Thoracic aorta (tissue), 2 donors: ENCODE measurements at regions not wholly inside any gene's neighbourhood (a gene's known extent, or its start where the extent isn't known, plus 50 kb on each side); places are given as distances from the start of the nearest gene placed in this dataset.
A peak's percentile ranks its signal among the peaks of the same experiment; 100 is the strongest.
"Not testable (repeated sequence)": the region's sequence is repeated elsewhere in the genome, so short reads cannot be mapped to it uniquely, and the experiment has no call there.

Experiments
- ATAC-seq: fragments of 150-250 bp; one replicate; pipeline ENCODE4 v1.8.0; 2017; ENCODE audit warnings: low read depth; ENCODE audit not compliant: insufficient number of reproducible peaks, low FRiP score
- DNase-seq: peaks from one replicate; pipeline ENCODE4 v3.0.0-alpha.2; 2020; ENCODE audit warnings: low spot score
- H3K27ac ChIP-seq, 2 donors: fragments of 200-600 bp; sonication (generic); 1 replicate in 1 of 2; 2 replicates in 1 of 2; pipeline ENCODE4 v1.5.1; 2016; ENCODE audit warnings: mild to moderate bottlenecking in 2 of 2, moderate library complexity in 2 of 2
- H3K27me3 ChIP-seq: fragments of 200-600 bp; sonication (generic); replicated peaks from 2 replicates; pipeline ENCODE4 v1.6.0; 2016; ENCODE audit warnings: mild to moderate bottlenecking; ENCODE audit not compliant: insufficient read depth
- H3K36me3 ChIP-seq: fragments of 200-600 bp; sonication (generic); one replicate; pipeline ENCODE4 v1.5.1; 2016
- H3K4me1 ChIP-seq, 2 donors: fragments of 200-600 bp; sonication (generic); 1 replicate in 1 of 2; 2 replicates in 1 of 2; pipeline versions ENCODE4 v1.5.1 to v1.6.0; 2016; ENCODE audit warnings: low read depth in 2 of 2, mild to moderate bottlenecking in 1 of 2; ENCODE audit not compliant: control insufficient read depth in 1 of 2
- H3K4me3 ChIP-seq: fragments of 200-600 bp; sonication (generic); 2 replicates; pipeline ENCODE4 v1.5.1; 2016; ENCODE audit warnings: mild to moderate bottlenecking
- H3K9me3 ChIP-seq: fragments of 200-600 bp; sonication (generic); 2 replicates; pipeline ENCODE4 v1.5.1; 2016

DNA sequence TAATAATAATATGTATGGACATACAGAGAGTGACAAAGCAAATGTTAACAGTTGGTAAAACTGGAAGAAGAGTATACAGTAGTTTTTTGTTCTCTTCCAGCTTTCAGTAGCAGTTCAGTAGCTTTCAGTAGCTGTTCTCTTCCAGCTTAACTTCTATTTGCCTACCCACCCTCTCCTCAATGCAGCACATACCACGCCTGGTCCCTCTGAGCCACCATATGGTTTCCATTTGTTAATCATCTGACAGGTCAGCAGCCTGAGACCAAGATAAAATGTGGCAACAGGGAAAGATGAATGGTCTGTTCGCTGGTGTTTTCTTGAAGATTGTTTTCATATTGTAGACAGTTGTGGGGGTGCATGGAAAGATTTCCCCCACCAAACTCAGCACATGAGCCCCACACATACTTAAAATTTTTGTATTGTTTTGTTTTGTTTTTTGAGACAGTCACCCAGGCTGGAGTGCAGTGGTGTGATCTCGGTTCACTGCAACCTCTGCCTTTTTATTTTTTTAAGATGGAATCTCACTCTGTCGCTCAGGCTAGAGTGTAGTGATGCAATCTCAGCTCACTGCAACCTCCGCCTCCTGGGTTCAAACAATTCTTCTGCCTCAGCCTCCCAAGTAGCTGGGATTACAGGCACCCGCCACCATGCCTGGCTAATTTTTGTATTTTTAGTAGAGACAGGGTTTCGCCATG lies 56.8 kb downstream of the ATP6V0E2 start:
- H3K27me3 ChIP-seq, H3K4me1 ChIP-seq, ATAC-seq, H3K4me3 ChIP-seq, H3K36me3 ChIP-seq, H3K27ac ChIP-seq, DNase-seq, H3K9me3 ChIP-seq: not testable (repeated sequence)

DNA sequence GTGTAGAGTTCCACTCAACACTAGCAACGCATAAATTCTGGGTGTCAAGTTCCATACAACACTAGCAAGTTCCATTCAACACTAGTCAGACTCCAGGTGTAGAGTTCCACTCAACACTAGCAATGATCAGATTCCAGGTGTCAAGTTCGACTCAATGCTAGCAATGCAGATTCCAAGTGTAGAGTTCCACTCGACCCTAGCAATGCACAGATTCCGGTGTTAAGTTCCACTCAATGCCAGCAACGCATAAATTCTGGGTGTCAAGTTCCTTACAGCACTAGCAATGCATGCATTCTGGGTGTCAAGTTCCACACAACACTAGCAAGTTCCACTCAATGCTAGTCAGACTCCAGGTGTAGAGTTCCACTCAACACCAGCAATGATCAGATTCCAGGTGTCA lies 60.0 kb downstream of the ATP6V0E2 start:
- not testable (repeated sequence) for H3K9me3 ChIP-seq, DNase-seq, ATAC-seq, H3K4me3 ChIP-seq, H3K27me3 ChIP-seq, H3K4me1 ChIP-seq, H3K36me3 ChIP-seq, H3K27ac ChIP-seq

DNA sequence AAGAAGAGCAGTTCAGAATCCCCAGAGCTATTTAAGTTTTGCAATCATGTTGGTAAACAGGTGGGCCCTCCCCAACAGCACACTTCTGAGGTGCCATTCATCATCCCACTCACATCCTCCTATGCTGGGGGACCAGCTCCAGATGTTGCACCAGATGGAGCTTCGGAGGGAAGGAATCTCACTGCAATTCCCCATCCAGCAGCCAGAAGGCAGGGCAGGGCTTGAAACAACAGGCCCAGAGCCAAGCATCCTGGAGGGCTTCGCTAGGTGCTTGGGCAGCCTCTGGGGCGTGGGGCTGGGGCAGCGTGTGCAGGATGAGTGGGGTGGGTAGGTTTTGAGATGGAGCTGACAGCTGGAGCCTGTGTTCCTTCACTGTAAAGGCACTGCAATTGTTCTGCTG lies 73.6 kb downstream of the ATP6V0E2 start:
- ATAC-seq, H3K4me1 ChIP-seq, H3K9me3 ChIP-seq, H3K4me3 ChIP-seq, H3K36me3 ChIP-seq, H3K27ac ChIP-seq, H3K27me3 ChIP-seq, DNase-seq: not testable (repeated sequence)

DNA sequence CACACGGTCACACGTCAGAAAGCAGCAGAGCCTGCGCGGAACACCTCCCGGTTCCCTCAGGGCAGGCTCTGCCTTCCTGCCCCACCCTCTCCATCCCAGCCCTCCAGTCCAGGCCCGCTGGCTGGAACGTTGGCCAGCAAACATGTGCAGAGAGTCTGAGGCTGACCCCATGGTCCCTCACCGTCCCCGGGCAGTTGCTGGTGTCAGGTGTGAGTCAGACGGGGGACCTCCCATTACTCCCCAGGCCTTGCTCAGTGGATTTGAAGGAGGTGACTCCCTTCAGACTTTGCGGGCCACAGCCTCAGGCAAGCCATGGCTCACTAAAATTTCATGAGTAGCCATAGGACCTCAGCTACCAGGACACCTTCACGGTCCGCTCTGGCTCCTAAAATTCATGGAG lies 74.7 kb downstream of the ATP6V0E2 start:
- not testable (repeated sequence) for H3K27ac ChIP-seq, DNase-seq, H3K9me3 ChIP-seq, H3K4me1 ChIP-seq, H3K27me3 ChIP-seq, H3K4me3 ChIP-seq, H3K36me3 ChIP-seq
- peak; percentile 16 for ATAC-seq

DNA sequence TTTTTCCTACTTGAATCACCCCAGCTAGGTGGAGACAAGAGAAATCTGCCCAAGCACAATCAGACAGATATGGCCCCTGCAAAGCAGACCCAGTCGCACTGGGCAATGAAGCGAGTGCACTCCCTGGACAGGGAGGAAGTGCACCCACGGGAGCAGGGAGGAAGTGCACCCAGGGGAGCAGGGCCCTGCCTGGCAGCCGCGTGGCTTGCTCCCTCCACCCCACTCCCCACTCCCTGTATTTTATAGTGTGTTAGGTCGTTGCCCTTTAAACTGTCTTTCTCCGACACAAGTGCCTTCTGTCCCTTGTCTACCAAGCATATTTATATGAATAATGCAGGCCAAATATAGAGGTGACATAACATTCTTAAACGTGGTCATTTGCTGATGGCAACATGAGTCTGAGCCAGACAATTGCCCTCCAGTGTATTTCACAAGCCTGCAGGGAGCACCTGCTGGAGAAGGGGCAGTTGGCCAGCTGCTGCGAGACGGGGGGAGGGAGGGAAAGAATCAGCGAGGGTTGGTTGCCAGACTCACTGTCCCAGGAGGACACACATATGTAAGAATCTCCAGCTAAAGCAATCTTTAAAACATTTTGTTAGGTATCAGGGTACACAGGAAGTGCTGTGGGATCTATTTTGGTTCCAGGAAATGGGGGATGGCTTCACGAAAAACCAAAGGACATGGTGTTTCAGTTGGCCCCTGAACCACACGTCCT lies 76.3 kb downstream of the ATP6V0E2 start:
- not testable (repeated sequence) for H3K9me3 ChIP-seq, H3K4me1 ChIP-seq, H3K36me3 ChIP-seq, H3K27me3 ChIP-seq, ATAC-seq, H3K4me3 ChIP-seq, DNase-seq, H3K27ac ChIP-seq

DNA sequence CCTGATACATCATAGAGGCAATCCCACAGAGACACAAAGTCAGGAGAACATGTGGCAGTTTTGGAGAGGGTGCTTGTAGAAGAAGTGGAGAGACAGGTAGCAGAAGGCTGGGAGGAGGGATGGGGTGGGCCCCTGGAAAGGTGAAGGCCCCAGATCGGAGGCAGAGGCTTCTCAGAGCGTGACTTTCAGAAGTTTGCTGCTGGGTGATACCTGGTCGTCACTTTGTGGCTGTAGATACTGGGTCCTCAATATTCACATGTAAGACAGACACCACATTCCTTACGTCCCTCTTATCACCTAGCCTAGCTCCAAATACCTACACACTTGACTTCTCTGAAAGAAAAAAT lies 76.8 kb downstream of the ATP6V0E2 start:
- H3K4me3 ChIP-seq, H3K9me3 ChIP-seq, H3K27ac ChIP-seq, ATAC-seq, DNase-seq, H3K27me3 ChIP-seq, H3K36me3 ChIP-seq, H3K4me1 ChIP-seq: not testable (repeated sequence)

DNA sequence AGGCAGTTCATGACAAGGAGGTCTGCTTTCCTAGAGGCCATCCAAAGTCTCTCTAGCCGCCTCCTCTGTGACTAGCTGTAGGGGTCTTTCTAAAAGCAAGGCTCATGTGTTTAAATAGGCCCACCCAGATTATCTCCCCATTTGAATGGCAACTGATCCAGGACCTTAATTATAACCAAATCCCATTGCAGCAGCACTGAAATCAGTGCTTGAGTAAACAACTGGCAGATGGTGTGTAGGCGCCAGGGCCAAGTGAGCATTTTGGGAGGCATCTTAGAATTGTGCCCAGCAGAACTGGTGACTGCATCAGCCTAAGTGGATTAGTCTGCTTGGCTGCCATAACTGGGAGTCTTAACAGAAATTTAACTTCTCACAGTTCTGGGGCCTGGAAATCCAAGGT lies 77.8 kb downstream of the ATP6V0E2 start:
- not testable (repeated sequence) for H3K27me3 ChIP-seq, ATAC-seq, H3K4me3 ChIP-seq, H3K36me3 ChIP-seq, H3K9me3 ChIP-seq, DNase-seq, H3K4me1 ChIP-seq, H3K27ac ChIP-seq

DNA sequence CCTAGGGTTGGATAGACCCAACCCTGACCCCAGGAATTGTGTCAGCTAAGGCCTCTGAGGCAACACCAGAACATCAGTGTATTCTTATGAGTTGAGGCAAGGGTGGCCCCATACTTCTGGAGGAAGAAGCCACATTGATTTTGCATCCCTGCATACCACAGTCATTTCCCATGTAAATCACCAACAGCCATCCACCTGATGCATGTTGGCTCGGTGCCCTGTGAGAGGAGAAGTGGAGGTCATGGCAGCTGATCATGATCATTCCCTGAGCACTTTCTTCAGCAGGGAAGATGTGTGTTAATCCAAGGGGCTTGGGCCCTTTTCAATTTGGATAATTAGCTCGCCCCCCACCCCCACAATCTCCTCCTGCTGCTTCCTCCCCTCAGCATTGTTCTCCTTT lies 85.1 kb downstream of the ATP6V0E2 start:
- not testable (repeated sequence) for H3K27me3 ChIP-seq, H3K27ac ChIP-seq, H3K4me3 ChIP-seq, H3K9me3 ChIP-seq, H3K36me3 ChIP-seq, DNase-seq, H3K4me1 ChIP-seq, ATAC-seq

DNA sequence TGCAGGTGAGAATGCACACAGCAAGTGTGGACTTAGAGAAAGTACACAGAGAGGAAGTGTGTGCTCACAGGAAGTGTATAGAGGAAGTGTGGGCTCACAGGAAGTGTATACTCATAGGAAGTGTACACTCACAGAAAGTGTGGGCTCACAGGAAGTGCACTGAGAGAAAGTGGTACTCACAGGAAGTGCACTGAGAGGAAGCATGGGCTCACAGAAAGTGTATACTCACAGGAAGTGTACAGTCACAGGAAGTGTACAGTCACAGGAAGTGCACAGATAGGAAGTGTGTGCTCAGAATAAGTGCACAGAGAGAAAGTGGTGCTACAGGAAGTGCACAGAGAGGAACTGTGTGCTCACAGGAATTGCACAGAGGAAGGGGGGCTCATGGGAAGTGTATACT lies 87.1 kb downstream of the ATP6V0E2 start:
- not testable (repeated sequence) for H3K36me3 ChIP-seq, H3K9me3 ChIP-seq, H3K27ac ChIP-seq, H3K27me3 ChIP-seq, H3K4me1 ChIP-seq, ATAC-seq, H3K4me3 ChIP-seq, DNase-seq

DNA sequence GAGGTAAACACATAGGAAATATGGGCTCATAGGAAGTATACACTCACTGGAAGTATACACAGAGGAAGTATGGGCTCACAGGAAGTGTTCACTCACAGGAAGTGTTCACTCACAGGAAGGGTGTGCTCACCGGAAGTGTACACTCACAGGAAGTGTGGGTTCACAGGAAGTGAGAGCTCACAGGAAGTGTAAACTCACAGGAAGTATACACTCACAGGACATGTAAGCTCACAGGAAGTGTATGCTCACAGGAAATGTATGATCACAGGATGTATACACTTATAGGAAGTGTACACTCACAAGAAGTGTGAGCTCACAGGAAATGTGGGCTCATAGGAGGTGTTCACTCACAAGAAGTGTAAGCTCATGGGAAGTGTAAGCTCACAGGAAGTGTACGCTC lies 88.1 kb downstream of the ATP6V0E2 start:
- not testable (repeated sequence) for H3K4me3 ChIP-seq, DNase-seq, H3K27ac ChIP-seq, H3K27me3 ChIP-seq, ATAC-seq, H3K36me3 ChIP-seq, H3K4me1 ChIP-seq, H3K9me3 ChIP-seq

DNA sequence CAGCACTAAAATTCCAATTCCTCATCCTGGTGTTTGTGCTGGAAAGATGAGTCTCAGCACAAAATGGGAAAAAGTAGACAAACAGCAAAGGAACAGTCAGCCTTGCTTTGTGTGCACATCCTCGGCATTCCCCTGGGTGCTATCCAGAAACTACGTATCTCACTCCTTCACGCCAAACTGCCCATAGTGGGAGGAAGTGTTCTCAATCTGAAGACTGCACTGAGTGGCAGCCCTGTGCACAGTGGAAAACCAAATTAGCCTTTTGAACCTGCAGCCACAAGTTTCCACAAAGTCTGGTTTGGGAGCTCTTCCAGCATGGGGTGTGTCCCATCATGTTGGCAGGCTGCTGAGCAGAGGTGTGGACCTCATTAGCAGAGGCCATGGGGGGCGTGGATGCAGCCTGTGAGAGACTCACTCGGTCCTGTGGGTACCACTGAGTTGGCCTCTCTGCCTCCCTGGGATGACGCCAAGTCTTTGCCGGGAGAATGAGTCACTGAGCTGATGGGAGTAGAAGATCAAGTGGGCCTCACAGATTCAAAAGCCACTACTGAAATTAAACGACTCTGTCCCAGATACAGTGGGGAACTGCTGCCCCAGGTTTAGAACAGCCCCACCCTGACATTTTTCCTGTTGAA lies 89.0 kb downstream of the ATP6V0E2 start:
- not testable (repeated sequence) for H3K27ac ChIP-seq, ATAC-seq, DNase-seq, H3K27me3 ChIP-seq, H3K9me3 ChIP-seq, H3K36me3 ChIP-seq, H3K4me1 ChIP-seq, H3K4me3 ChIP-seq

DNA sequence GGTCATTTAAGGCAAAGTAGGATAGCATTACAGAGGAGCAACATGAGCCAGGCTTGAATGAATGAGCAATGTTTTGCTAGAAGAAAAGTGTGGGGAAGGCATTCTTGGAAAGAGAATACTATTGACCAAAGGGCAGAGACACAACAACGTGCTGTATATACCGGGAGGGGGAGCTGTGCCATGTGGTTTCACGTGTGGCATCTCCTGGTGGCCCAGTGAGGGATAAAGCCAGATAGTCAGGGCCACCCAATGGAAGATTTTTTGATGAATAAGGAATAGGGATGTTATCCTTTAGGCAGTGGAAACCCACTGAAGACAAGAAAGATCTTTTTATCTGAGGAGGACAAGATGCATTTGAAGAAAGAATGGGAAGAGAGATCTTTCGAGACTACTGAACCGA lies 90.2 kb downstream of the ATP6V0E2 start:
- not testable (repeated sequence) for H3K36me3 ChIP-seq, DNase-seq, H3K4me3 ChIP-seq, ATAC-seq, H3K27ac ChIP-seq, H3K4me1 ChIP-seq, H3K9me3 ChIP-seq, H3K27me3 ChIP-seq
